NCI-H526 (cell line): ENCODE measurements at regions not wholly inside any gene's neighbourhood (a gene's known extent, or its start where the extent isn't known, plus 50 kb on each side); places are given as distances from the start of the nearest gene placed in this dataset.

ENCODE experiments used
- DNase-seq, 2 experiments: peaks; one replicate each; lab custom pipeline; 2025; lab: John Stamatoyannopoulos, UW

DNA sequence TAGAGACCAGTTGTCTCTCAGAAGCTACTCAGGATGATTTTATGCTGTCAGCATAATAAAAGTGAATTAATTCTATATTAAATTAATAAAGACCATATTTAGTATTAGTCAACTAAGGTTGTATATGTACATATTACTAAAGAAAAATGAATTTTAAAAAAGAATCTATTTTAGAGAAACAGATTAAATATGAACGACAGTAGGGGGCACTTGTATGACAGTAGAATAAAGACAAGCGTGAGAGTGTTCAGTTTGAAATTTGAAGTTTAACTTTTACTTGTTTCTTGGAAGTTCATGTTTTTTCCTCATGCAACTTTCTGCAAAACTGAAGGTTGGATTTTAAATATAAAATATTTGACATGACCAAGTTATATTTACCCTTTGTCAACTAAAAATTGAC, 67.9 kb upstream of the MACF1 start:
- DNase-seq: no peak

DNA sequence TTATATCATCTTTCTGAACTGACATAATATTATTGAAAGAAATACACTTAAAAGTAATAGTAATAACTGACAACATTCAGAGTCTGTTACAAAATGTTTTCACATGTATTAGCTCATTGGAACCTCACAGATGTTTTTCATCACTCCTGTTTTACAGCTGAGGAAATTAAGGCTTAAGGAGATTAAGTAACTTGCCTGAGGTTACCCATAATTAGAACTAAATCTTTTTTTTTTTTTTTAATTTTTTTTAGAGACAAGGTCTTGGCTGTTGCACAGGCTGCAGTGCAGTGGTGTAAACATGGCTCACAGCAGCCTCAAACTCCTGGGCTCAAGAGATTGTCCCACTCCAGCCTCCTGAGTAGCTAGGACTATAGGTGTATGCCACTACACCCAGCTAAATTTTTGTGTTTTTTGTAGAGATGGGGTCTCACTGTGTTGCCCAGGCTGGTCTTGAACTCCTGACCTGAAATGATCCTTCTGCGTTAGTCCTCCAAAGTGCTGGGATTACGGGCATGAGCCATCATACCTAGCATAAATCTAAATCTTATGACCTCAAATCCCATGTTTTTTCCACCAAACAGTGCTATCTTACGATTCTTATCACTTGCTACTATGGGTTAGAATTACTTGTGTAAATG, 64.7 kb upstream of the MACF1 start:
- DNase-seq: no peak

DNA sequence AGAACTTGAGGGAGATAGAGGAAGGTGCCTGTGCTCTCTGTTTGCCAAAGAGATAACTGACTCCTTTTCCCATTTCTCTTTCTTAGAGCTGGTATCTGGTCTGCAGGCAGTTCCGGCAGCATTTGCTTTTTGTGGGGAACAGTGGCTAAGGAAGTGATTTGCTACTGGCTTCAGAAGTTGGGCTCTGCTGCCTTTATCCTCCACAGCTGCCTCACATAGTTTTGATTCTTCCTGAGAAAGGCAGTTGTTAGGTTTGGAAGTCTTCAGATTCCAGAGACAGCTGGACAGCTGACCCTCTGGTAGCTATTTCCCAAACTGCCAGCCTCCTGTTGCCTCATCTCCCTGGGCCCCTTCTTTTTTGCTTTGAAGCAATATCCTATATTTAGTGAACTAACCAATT, 62.6 kb upstream of the MACF1 start:
- no peak for DNase-seq

DNA sequence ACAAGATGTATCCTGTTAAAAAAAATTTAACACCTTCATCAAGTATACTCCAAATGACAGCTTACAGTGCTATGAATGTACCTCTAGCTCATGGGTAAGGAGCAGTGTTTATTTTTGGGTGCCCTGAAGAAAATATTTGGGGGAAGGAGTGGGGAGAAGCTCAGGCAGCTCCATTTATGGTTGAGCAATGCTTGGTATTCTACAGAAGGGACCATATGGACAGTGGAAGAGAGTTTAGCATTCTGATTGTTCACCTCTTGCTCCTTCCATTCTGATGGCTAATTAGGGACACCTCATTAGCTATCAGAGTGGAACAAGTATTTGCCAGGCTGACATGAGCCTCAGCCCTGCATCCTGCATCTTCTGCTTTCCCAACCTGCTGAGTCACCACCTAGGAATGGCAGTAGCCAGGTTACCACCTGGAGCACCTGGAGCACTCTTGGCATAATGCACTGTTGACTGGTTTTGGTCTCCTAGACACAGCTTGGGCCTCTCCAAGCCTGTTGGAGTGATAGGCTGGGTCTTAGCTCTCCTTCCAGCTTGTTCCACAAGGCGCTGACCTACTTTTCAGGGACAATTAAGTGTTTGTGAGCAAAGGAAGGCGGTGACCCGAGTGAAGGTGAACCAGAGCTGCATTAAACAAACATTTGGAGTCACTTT, 62.0 kb upstream of the MACF1 start:
- DNase-seq: no peak

DNA sequence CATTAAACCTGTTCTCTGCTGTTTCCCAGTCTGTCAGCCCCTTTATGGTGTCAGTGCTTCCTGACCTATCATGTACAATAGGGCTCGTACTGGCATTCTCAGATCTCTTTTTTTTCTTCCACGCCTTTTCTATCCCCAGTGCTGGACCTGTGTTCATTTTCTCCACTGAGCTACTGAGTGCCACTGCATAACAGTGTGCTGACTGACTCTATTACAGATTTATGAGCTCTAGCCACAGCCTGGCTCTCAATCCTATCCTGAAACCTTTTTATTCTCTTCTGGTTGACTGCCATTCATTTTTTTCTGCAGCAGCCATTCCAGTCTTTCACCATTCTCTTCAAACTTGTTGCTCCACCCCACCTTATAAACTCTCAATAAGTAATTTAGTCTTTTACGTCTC, 59.6 kb upstream of the MACF1 start:
- DNase-seq: no peak

DNA sequence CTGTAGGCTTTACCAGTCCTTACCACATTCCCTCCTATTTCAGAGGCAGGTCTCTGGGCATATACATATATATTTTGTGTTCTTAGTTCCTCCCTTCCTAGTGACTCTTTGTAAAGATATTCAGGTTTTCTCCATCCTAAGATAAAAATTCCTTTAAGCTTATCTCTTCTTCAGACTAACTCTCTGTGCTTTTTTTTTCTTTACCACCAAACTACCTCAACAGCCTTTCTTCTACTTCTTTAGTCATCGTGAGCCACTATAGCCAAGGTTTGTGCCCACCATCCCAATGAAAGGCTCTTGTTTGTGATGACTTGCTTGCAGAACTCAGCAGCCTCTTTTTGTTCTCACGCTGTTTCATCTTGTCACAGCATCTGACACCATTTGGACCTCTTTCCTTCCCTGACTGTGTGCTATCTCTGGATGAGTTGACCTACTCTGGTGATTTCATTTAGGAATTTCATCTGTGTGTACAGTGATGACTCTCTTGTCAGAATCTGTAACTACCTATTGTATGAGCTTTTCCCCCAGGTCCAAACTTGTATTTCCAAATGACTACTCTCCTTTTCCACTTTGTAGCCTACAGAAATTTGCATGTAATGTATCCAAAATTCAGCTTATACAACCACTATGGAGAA, 59.0 kb upstream of the MACF1 start:
- no peak for DNase-seq

DNA sequence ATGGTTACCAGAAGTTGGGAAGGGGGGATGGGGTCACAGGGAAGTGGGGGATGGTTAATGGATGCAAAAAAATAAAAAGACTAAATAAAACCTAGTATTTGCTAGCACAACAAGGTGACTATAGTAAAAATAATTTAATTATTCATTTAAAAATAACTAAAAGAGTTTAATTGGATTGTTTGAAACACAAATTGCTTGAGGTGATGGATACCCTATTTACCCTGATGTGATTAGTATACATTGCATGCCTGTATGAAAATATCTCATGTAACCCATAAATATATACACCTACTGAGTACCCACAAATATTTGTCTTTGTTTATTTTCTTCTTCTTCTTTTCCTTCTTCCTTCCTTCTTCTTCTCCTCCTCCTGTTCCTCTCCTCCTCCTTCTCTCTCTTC, 57.8 kb upstream of the MACF1 start:
- DNase-seq: no peak

DNA sequence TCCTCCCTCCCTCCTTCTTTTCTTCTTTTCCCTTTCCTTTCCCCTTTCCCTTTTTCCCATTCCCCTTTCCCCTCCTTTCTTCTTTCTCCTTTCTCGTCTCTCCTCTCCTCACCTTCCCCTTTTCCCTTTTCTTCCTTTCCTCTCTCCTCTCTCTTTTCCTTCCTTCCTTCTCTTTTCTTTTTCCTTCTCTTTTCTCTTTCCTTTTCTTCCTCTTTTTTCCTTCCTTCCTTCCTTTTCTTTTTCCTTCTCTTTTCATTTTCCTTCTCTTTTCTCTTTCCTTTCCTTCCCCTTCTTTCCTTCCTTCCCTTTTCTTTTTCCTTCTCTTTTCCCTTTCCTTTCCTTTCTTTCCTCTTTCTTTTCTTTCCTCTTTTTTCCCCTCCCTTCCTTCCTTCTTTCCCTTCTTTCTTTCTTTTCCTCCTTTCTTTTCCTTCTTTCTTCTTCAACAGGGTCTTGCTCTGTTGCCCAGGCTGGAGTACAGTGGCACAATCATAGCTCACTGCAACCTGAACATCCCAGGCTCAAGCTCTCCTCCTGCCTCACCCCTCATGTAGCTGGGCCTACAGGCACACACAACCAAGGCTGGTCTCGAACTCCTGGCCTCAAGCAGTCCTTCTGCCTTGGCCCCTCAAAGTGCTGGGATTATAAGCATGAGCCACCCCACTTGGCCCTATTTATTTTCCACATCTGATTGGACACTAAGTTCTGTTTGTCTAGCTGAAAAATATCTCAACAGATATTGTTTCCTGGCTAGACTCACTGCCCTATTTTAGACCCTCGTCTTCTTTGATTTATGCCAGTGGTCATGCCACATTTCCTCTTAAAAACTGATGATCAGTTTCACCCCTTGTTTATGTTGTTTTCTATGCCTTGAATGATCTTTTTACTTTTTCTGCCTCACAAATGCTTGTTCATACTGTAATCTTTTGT, 57.1 kb upstream of the MACF1 start:
- DNase-seq: no peak

DNA sequence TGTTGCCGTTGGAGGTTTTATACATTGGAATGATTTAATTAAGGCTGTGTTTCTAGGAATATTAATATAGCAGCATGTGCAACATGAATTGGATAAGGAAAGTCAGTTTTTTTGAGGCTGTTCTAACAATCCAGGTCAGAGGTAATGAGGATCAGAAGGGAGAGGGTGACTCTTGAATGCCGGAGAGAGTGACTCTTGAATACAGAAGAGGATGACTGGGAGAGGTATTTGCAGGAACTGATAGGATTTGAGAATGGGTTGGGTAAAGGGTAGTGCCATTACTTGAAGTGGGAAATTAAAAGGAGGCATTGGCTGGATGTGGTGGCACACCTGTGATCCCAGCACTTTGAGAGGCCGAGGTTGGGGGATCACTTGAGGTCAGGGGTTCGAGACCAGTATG, 55.6 kb upstream of the MACF1 start:
- DNase-seq: no peak

DNA sequence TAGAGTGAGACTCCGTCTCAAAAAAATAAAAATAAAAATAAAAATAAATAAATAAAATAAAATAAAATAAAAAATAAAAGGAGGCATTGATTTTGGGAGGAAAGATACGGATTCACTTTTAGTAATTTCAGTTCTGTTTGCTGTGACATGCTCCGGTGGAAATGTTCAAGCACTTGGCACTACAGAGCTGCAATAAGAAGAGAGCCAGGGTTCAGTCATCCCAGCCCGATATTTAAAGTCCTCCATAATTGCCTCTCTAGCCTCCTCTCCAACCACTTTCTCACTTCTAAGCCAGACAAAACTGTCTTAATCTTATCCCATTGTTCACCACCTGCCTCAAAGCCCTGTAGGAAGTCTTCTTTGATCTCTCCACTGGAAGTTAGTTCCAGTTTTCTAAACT, 55.0 kb upstream of the MACF1 start:
- no peak for DNase-seq

DNA sequence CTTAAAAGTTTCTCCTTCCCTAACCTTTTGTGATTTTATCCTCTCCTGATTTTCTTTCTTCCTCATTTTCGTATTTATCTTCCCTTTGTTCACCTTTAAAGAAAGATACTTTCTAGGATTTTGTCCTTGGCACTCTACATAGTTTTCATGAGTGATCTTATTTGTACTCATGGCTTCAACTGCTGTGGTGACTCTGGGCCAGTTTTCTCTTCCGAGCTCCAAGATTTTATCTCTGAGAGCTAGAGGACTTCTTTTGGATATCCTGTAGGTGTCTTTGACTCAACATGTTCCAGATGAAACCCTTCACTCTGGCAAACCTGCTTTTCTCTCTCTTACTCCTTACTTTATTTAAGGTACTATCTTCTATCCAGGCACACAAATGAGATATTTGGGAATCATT, 53.7 kb upstream of the MACF1 start:
- DNase-seq: no peak

DNA sequence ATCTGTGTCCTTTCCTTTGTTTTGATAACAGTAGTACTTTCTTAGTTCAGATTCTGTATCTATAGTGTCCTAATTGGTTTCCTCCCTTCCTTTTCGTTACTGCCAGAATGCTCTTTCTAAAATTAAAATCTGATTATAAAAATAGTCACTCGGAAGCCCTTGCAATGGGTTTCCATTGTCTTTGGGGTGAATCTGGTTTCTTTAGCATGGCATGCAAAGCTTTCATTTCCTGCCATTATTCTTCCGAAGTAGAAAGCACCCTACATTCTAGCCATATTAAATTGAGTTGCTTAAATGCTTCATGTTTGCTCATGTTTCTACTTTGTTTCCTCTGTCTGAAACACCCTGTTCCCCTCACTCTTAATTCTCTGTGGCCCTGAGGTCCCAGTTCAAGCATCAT, 53.2 kb upstream of the MACF1 start:
- DNase-seq: no peak

DNA sequence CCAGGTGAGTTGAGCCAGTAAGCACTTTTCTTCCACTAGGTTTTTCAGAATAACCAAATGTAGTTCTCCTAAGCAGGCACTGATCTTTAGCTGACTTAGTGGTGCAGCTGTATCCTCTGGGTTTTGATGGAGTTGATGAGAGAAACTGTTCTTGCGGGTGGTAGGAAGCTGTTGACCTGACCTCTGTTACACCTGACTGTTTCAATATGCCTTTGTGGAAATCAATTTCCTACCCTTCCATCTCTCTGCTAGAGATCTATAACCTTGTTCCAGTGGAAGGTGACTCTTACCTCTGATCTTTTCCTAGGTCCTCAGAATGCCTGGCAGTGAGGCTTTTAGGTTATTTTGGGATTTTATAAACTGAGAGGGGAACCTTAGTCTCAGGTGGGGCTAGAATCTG, 51.6 kb upstream of the MACF1 start:
- DNase-seq: no peak

DNA sequence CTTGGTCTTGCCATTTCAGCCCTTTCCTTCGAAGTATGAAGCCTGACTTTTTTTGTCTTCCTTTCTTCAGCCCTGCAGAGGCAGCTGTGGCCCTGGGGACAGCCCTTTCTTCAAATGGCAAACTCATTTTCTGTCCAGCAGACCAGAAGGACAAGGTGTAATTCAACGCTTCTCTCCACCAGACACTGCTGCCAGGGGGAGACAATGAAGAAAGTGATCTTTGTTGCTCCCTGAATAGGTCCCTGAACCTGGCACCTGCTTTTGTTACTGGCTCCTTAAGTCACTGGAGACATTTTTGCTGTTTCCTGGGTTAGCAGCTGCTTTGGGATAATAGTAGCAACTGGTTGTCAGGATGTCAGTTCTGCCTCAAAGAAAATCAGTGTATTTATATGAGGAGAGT, 50.8 kb upstream of the MACF1 start:
- no peak for DNase-seq

DNA sequence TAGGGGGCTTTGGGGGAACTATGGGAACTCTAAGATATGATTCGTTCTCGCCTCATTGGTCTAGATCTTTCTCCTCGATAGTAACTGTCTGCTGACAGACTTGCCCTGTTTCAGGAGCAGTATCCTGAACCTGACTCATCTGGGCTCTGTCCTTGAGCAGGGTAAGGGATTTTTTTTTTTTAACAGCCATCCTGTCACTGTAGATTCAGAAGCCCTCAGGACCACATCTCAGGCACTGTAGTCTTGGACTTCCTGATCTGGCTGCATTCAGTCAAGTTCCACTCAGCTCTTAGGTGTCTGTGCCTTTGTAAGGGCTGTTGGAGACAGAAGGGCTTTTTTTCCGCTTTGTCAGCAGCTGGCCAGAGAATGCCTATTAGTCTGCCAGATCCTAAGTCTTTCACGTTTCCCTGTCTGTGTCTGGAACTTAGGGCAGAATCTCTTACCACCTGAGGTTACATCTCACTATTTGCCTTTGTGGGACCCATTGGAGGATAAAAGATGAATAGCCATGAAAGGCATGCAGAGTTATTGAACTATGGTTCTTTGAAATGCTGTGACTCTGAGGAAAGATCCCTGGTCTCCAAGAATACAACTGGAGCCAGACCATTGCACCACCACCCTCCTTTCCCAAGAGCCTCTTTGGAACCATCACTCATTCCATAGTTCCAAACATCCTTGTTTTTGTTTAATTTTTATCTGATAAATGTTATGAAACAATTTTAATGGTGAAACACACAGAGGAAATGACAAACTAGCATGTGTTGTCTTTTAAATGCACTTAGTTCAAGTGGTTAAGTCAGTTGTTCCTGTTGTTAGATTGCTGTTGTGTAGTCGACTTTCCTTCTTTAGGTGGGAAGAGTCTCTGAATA, 49.7 kb upstream of the MACF1 start:
- DNase-seq: no peak
